ENCODE measurements at regions not wholly inside any gene's neighbourhood (a gene's known extent, or its start where the extent isn't known, plus 50 kb on each side); places are given as distances from the start of the nearest gene placed in this dataset.

DNA sequence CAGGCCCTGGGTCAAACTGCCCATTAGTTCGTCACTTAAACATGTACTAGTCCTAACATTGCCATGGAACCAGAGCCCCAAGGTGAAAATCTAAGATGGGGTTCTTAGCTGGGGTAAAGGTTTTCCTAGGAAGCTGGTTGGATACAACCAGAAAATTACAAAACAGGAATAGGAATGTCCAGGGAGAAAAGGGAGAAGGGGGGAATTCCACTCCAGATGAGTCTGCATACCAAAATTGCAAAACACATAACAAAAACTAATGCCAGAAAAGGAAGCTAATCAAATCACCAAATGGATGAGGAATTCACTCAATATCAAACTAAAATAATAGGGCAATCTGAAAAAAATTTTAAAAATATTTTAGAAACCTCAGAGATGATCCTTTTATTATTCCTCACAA lies 396.2 kb downstream of the EFNA5 start:
- TF ChIP-seq, protein P1, sequence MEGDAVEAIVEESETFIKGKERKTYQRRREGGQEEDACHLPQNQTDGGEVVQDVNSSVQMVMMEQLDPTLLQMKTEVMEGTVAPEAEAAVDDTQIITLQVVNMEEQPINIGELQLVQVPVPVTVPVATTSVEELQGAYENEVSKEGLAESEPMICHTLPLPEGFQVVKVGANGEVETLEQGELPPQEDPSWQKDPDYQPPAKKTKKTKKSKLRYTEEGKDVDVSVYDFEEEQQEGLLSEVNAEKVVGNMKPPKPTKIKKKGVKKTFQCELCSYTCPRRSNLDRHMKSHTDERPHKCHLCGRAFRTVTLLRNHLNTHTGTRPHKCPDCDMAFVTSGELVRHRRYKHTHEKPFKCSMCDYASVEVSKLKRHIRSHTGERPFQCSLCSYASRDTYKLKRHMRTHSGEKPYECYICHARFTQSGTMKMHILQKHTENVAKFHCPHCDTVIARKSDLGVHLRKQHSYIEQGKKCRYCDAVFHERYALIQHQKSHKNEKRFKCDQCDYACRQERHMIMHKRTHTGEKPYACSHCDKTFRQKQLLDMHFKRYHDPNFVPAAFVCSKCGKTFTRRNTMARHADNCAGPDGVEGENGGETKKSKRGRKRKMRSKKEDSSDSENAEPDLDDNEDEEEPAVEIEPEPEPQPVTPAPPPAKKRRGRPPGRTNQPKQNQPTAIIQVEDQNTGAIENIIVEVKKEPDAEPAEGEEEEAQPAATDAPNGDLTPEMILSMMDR (conservative IDR thresholded peaks at IDR 0.05) = no peak
- no peak for TF ChIP-seq ZFX (IDR thresholded peaks at IDR 0.05)

DNA sequence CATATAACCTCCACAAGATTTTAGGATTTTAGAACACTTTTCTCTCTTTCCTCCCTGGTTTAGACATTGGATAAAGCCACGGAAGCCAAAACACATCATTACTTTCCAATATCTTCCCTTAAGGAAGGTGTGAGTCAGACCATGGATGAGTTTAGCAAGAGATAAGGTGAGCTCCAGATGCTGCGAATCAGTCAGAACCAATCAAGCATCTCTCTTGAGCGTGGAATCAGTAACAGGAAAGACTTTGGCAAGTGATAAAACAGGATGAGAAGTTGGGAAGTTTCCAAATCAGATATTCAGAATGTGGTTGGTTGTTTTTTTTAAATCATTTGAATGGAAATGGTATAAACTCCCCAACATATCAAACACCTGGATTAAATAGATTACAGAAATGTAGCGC lies 397.8 kb downstream of the EFNA5 start:
- TF ChIP-seq, protein P1 (conservative IDR thresholded peaks at IDR 0.05) = no peak
- TF ChIP-seq ZFX (IDR thresholded peaks at IDR 0.05) = no peak
- no peak overlapping the region for H3K27ac ChIP-seq

More for the DNA sequence above, 396.2 kb downstream of the EFNA5 start:
- H3K27ac ChIP-seq = no peak overlapping the region

DNA sequence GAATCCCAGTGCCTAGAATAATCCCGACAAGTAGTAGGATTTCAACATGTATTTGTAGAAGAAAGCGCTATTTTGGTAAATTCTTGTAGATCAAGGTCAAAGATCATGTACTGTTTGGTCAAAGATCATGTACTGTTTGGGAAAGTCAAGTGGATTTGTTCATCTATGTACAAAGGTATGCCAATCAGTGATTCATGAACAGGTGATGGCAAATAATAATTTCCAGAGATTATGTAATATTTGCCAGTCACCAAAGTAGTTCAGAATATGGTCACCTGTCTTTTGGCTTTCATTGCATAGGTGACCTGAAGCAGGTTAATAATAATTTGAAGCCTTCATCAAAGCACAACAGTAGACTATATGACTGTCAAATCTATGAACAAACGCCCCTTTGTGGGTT lies 398.2 kb downstream of the EFNA5 start:
- TF ChIP-seq, protein P1 (conservative IDR thresholded peaks at IDR 0.05) = no peak
- TF ChIP-seq ZFX (IDR thresholded peaks at IDR 0.05) = no peak

DNA sequence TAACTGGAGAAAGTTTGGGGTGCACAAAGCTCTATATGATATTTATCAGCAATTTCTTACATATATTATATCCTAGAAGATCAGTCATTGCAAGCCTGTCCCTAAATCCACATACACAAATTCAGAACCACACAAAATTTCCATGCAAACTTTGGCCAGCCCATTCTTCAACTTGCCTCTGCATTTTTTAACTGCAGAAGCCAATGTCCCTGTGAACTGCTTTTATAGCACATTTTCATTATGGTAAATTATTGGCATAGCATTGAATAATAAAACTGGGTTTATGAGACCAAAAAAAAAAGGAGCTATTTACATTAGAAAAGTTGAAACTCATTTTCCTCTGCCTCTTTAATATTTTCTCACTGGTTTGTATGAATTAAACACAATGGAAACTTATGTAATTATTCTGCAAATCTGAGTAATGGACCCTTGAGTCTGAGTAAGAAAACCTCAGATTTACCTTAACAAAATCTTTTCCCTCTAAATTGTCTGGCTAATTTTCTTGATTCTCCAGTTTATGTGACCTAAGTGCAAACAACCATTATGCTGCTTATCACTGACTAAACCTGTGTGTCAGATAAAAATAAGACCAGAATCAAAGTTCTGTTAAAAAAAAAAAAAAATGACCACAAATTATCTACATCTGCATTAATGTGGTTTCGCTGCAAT lies 398.9 kb downstream of the EFNA5 start:
- no peak overlapping the region for H3K27ac ChIP-seq
- TF ChIP-seq, protein P1 (conservative IDR thresholded peaks at IDR 0.05) = no peak
- TF ChIP-seq ZFX (IDR thresholded peaks at IDR 0.05) = no peak

More for the DNA sequence above, 398.2 kb downstream of the EFNA5 start:
- H3K27ac ChIP-seq = no peak overlapping the region

DNA sequence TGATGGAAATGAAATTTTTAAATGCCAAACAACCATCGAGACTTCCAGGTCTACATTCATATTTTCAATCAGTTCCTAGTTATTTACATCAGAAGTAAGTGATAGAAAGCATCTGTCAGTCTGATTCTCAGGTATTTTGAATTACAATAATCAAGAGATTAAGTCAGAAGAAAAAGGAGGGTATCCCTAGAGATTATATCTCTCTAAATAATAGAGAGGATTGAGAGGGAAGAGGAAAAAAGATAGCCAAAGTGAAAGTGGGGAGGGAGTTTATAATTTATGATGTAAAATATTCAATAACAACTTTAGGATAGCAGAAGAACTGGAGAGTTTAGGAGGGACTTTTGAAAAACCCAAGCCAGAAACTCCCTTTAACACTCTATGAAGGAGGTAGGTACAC lies 400.2 kb downstream of the EFNA5 start:
- no peak for TF ChIP-seq ZFX (IDR thresholded peaks at IDR 0.05)
- TF ChIP-seq, protein P1 (conservative IDR thresholded peaks at IDR 0.05) = no peak
- no peak overlapping the region for H3K27ac ChIP-seq

DNA sequence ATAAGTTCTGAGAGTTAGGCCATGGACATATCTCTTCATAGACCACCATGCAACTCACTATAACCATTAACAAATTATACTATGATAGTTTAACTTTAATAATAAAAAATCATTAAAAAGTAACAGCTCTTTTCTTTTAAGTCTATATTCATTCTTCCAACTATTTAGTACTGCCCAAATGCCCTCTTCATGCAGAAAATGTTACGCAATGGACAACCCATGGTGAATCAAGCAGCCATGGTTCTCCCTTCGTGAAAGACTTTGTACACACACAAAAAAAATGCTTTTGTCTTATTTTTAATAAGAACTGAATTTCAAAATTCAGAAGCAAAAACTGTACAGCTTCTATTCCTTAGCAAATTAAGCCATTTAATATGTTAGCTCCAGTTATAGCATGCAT lies 401.1 kb downstream of the EFNA5 start:
- H3K27ac ChIP-seq = no peak overlapping the region
- TF ChIP-seq ZFX (IDR thresholded peaks at IDR 0.05) = no peak

DNA sequence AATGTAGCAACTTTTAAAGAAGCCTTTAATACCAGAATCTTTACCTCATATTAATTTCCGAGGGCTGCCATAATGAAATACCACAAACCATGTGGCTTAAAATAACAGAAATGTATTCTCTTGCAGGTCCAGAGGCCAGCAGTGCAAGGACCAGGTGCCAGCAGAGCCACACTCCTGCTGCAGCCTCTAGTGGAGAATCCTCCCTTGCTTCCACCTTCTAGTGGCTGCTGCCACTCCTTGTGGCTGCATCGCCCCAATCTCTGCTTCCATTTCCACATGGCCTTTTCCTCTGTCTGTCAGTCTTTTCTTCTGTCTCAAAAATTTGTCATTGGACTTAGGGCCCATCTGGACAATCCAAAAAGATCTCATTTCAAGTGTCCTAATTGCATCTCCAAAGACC lies 401.5 kb downstream of the EFNA5 start:
- no peak overlapping the region for H3K27ac ChIP-seq
- no peak for TF ChIP-seq ZFX (IDR thresholded peaks at IDR 0.05)
- TF ChIP-seq, protein P1 (conservative IDR thresholded peaks at IDR 0.05) = no peak

DNA sequence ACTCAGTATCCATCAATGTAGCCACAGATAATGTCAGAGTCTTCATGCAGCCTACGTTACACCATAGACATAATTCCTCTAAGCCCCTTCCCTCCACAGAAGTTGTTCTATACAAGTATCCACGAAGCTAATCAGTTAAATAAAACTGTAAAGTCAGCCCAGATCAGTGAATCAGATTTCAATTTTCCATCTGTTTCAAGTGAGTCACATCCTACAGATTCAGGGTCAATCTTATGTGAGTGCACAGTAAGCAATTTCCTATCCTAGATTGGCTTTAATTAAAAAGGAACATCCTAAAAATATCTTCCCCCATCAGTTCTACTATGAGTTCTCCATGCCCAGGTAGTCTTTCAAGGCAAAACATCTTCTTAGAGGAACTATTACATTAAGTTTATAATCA lies 402.5 kb downstream of the EFNA5 start:
- H3K27ac ChIP-seq = no peak overlapping the region
- TF ChIP-seq ZFX (IDR thresholded peaks at IDR 0.05) = no peak
- TF ChIP-seq, protein P1 (conservative IDR thresholded peaks at IDR 0.05) = no peak
